ENCODE measurements at regions not wholly inside any gene's neighbourhood (a gene's known extent, or its start where the extent isn't known, plus 50 kb on each side); places are given as distances from the start of the nearest gene placed in this dataset.

DNA sequence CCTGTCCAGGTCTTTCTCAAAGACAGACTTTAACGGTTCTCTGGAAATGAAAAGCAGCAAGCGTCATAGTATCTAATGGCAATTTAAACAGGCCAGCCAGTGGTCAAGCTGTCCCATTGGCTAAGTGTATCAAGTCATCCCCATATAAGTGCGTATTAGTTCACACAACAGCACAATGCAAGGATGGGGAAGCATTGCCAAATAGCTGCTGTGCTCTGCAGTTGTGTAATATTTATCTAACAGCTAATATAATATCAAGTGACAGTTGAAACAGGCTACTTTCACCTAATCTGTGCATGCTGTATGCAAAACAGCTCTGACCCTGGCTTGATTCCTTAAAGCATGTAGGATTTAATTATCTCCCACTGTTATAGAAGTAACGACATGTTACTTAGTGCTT, 134.8 kb upstream of the PPARGC1A start:
- TF ChIP-seq CTCF (IDR thresholded peaks at IDR 0.05) = no peak
- Mint-ChIP-seq H3K27me3 (ENCODE audit: low read depth) (peaks cover 2% of the 10 kb centered on the region), H3K36me3 (ENCODE audit: low read depth) (no peaks in the 10 kb centered on the region), H3K4me3 (ENCODE audit: unreplicated experiment) (no peak overlapping the region), H3K9me3 (ENCODE audit: low read depth) (no peaks in the 10 kb centered on the region), H3K27ac (ENCODE audit: unreplicated experiment) (no peak overlapping the region), H3K4me1 (ENCODE audit: low read depth) (peaks cover under 1% of the 10 kb centered on the region)
- no peak for DNase-seq (ENCODE audit: low spot score)

DNA sequence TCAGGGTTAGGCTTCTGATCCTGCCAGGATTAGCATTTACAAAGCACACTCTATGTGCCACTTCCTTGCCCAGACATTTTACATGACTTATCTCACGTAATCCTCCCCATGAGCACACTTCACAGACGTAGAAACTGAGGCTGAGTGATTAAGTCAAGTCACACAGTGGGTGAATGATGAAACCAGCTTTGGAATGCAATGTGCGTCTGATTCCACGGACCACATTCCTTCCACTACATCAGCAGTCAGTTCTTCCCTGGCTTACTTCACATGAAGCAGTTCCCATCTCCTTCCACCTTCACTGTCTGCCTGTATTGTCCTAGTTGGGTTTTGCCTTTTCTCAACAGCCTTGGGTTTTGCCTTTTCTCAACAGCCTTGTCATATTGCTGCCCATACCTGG, 134.3 kb upstream of the PPARGC1A start:
- Mint-ChIP-seq H3K9me3 (ENCODE audit: low read depth) (no peaks in the 10 kb centered on the region), H3K27ac (ENCODE audit: unreplicated experiment) (no peak overlapping the region)
- DNase-seq (ENCODE audit: low spot score) = no peak

GRCh38 chr4:24015782-24016181, 125.9 kb upstream of the PPARGC1A start:
- Mint-ChIP-seq H3K27me3 (ENCODE audit: low read depth) (peaks cover 5% of the 10 kb centered on the region), H3K27ac (ENCODE audit: unreplicated experiment) (no peak overlapping the region), H3K36me3 (ENCODE audit: low read depth) (no peaks in the 10 kb centered on the region), H3K9me3 (ENCODE audit: low read depth) (no peaks in the 10 kb centered on the region), H3K4me3 (ENCODE audit: unreplicated experiment) (no peak overlapping the region), H3K4me1 (ENCODE audit: low read depth) (peaks cover 4% of the 10 kb centered on the region)
- no peak for DNase-seq (ENCODE audit: low spot score)
- no peak for TF ChIP-seq CTCF (IDR thresholded peaks at IDR 0.05)

More for the DNA sequence above, 134.3 kb upstream of the PPARGC1A start:
- TF ChIP-seq CTCF (IDR thresholded peaks at IDR 0.05) = no peak
- no peak overlapping the region for H3K4me3 Mint-ChIP-seq (ENCODE audit: unreplicated experiment)
- peaks cover 2% of the 10 kb centered on the region for H3K27me3 Mint-ChIP-seq (ENCODE audit: low read depth)
- peaks cover 4% of the 10 kb centered on the region for H3K4me1 Mint-ChIP-seq (ENCODE audit: low read depth)
- no peaks in the 10 kb centered on the region for H3K36me3 Mint-ChIP-seq (ENCODE audit: low read depth)

DNA sequence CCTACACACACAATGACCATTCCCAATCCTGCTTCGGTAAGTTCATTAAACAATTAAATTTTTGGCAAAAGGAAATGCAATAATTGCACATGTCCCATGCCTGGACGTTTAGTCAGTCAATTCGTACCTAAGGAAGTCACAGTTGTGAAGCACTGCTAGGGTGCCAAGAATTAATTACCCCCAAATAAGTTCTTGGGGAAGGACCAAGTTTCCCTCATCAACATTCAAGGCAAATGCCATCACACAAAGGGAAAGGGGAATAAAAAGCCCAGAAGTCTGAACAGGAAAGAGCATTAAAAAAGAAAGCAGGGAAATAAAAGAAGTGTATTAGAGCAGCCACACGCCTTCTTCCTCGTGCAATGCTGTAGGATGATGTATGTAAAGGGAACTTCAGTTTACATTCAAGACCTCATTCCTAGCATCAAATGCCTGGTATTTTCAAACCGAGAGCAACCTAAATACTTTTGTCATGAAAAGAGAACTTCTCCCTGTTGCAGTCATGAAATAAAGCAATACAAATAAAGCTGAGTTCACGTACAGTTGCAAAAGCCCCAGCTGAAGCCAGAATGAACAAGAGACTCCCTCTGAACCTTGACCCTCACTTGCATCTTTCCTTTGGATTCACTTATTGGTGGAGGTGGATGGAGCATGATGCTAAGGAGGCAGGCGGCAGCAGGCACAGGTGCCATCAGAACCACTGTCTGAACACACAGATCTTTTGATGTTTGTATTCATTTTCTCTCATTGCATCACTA, 124.0 kb upstream of the PPARGC1A start:
- TF ChIP-seq CTCF (IDR thresholded peaks at IDR 0.05) = no peak
- H3K4me1 Mint-ChIP-seq (ENCODE audit: low read depth) = no peaks in the 10 kb centered on the region
- no peak for DNase-seq (ENCODE audit: low spot score)
- H3K9me3 Mint-ChIP-seq (ENCODE audit: low read depth) = peaks cover 3% of the 10 kb centered on the region
- H3K36me3 Mint-ChIP-seq (ENCODE audit: low read depth) = no peaks in the 10 kb centered on the region
- peaks cover 5% of the 10 kb centered on the region for H3K27me3 Mint-ChIP-seq (ENCODE audit: low read depth)
- H3K4me3 Mint-ChIP-seq (ENCODE audit: unreplicated experiment) = no peak overlapping the region
- no peak overlapping the region for H3K27ac Mint-ChIP-seq (ENCODE audit: unreplicated experiment)

- DNase-seq (ENCODE audit: low spot score) = no peak
- TF ChIP-seq CTCF (IDR thresholded peaks at IDR 0.05) = no peak
- peaks cover 5% of the 10 kb centered on the region for H3K27me3 Mint-ChIP-seq (ENCODE audit: low read depth)
- peaks cover 3% of the 10 kb centered on the region for H3K9me3 Mint-ChIP-seq (ENCODE audit: low read depth)
- peaks cover 5% of the 10 kb centered on the region for H3K4me1 Mint-ChIP-seq (ENCODE audit: low read depth)
- no peak overlapping the region for H3K27ac Mint-ChIP-seq (ENCODE audit: unreplicated experiment)
- no peak overlapping the region for H3K4me3 Mint-ChIP-seq (ENCODE audit: unreplicated experiment)
- no peaks in the 10 kb centered on the region for H3K36me3 Mint-ChIP-seq (ENCODE audit: low read depth)
Observed at GRCh38 chr4:24010994-24011393, 121.1 kb upstream of the PPARGC1A start.

Measured in chondrocyte (in vitro differentiated cells).